D721Med (cell line): ENCODE measurements at regions not wholly inside any gene's neighbourhood (a gene's known extent, or its start where the extent isn't known, plus 50 kb on each side); places are given as distances from the start of the nearest gene placed in this dataset.
"Not testable (repeated sequence)": the region's sequence is repeated elsewhere in the genome, so short reads cannot be mapped to it uniquely, and the experiment has no call there.

Experiments
- DNase-seq: peaks from one replicate; pipeline ENCODE4 v3.0.0; 2011; ENCODE audit warnings: low spot score; ENCODE audit not compliant: insufficient read length
- FAIRE-seq: peaks from 2 replicates; lab custom pipeline; 2011; peaks lifted over from hg19 to GRCh38; lab: Jason Lieb, UNC
- TF ChIP-seq, protein P1 (sequence below): IDR thresholded peaks from 2 replicates; pipeline ENCODE4 v1.5.1; 2012; ENCODE audit warnings: mild to moderate bottlenecking, control low read depth; ENCODE audit not compliant: insufficient read depth; ENCODE audit errors: missing control alignments

DNA sequence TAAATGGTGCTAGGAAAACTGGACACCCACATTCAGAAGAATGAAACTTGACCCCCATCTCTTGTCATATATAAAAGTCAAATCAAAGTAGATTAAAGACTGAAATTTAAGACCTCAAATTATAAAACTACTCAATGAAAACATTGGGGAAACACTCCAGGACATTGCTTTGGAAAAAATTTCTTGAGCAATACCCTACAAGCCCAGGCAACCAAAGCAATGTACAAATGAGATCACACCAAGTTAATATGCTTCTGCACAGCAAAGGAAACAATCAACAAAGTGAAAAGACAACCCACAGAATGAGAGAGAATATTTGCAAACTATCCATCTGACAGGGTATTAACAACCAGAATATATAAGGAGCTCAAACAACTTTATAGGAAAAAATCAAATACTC, 407.9 kb upstream of the BTBD3 start:
- TF ChIP-seq, protein P1, sequence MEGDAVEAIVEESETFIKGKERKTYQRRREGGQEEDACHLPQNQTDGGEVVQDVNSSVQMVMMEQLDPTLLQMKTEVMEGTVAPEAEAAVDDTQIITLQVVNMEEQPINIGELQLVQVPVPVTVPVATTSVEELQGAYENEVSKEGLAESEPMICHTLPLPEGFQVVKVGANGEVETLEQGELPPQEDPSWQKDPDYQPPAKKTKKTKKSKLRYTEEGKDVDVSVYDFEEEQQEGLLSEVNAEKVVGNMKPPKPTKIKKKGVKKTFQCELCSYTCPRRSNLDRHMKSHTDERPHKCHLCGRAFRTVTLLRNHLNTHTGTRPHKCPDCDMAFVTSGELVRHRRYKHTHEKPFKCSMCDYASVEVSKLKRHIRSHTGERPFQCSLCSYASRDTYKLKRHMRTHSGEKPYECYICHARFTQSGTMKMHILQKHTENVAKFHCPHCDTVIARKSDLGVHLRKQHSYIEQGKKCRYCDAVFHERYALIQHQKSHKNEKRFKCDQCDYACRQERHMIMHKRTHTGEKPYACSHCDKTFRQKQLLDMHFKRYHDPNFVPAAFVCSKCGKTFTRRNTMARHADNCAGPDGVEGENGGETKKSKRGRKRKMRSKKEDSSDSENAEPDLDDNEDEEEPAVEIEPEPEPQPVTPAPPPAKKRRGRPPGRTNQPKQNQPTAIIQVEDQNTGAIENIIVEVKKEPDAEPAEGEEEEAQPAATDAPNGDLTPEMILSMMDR: no peak
- FAIRE-seq: no peak
- DNase-seq: no peak

- TF ChIP-seq, protein P1: no peak
Observed at GRCh38 chr20:11511821-11512220, 405.9 kb upstream of the BTBD3 start.

DNA sequence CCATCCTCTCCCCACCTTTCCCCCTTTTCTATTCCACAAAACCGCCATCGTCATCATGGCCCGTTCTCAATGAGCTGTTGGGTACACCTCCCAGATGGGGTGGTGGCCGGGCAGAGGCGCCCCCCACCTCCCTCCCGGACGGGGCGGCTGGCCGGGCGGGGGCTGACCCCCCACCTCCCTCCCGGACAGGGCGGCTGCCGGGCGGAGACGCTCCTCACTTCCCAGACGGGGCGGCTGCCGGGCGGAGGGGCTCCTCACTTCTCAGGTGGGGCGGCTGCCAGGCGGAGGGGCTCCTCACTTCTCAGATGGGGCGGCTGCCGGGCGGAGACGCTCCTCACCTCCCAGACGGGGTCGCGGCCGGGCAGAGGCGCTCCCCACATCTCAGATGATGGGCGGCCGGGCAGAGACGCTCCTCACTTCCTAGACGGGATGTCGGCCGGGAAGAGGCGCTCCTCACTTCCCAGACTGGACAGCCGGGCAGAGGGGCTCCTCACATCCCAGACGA, 404.4 kb upstream of the BTBD3 start:
- FAIRE-seq: not testable (repeated sequence)

More at GRCh38 chr20:11511821-11512220, 405.9 kb upstream of the BTBD3 start:
- FAIRE-seq (no peak), DNase-seq (no peak)

GRCh38 chr20:11516448-11516847, 401.2 kb upstream of the BTBD3 start:
- FAIRE-seq: no peak
- TF ChIP-seq, protein P1: no peak

More for the DNA sequence above, 404.4 kb upstream of the BTBD3 start:
- DNase-seq: not testable (repeated sequence)

GRCh38 chr20:11520596-11520995, 397.1 kb upstream of the BTBD3 start:
- TF ChIP-seq, protein P1: no peak
- FAIRE-seq (no peak), DNase-seq (no peak)

More at GRCh38 chr20:11516448-11516847, 401.2 kb upstream of the BTBD3 start:
- no peak for DNase-seq

- FAIRE-seq (no peak), DNase-seq (no peak)
- TF ChIP-seq, protein P1: no peak
Observed at GRCh38 chr20:11521476-11522365, 396.0 kb upstream of the BTBD3 start.

- FAIRE-seq (no peak), DNase-seq (no peak)
- TF ChIP-seq, protein P1: no peak
Observed at GRCh38 chr20:11522366-11522741, 395.3 kb upstream of the BTBD3 start.
